CD4-positive, alpha-beta T cell treated with Interleukin-4 for 1 hour (primary cell): ENCODE measurements at regions not wholly inside any gene's neighbourhood (a gene's known extent, or its start where the extent isn't known, plus 50 kb on each side); places are given as distances from the start of the nearest gene placed in this dataset.
"Not testable (repeated sequence)": the region's sequence is repeated elsewhere in the genome, so short reads cannot be mapped to it uniquely, and the experiment has no call there.

Source experiments
- DNase-seq, 2 donors: peaks; one replicate each; pipeline ENCODE4 v3.0.0-alpha.2; 2020 to 2022

DNA sequence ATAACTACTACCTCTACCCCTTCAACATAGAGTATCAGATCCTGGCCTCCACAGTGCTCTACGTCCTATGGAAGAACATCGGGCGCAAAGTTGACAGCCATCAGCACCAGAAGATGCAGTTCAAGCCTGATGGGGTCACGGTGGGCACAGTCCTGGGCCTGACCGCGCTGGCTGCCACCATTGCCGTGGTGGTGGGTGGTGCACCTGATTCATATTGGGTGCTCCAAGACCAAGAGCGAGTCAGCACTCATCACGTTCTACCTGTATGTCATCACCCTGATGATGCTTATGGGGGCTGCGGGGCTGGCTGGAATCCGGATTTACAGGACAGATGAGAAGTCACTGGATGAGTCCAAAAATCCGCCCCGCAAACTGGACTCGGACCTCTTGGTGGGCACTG lies 846.4 kb downstream of the RPIA start:
- not testable (repeated sequence) for DNase-seq

- not testable (repeated sequence) for DNase-seq
Measured at GRCh38 chr2:89544110-89544509, 852.6 kb downstream of the RPIA start.

DNA sequence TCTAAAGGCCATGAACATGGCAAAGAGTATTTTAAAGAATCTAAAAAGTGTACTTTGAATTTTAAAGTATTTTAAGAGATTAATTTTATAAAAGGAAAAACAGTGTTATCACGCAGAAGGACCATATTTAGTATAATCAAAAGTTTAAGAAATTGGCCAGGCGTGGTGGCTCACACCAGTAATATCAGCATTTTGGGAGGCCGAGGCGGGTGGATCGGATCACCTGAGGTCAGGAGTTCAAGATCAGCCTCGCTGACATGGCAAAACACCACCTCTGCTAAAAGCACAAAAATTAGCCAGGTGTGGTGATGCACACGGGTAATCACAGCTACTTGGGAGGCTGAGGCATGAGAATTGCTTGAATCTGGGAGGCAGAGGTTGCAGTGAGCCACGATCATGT lies 887.7 kb downstream of the RPIA start:
- not testable (repeated sequence) for DNase-seq

DNA sequence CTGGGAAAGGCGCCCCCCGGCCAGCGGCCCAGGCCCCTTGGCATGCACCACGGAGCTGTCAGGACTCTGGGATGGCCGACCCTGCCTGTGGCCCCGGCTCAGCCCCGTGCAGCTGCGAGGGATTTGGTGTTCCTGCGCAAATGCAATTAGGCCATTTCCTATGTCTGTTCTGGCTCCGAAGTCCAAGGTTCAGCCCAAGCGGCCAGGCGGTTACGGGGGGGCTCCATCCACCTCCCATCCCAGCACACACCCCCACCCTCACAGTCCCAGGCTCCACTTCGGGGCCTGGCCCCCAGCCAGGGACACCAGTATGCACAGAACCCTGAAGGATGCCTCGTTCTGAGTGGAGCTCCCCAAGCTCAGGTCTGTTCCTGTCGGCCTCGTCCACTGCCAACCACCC lies 891.3 kb downstream of the RPIA start:
- not testable (repeated sequence) for DNase-seq

GRCh38 chr2:89584046-89584445 lies 892.6 kb downstream of the RPIA start:
- not testable (repeated sequence) for DNase-seq

GRCh38 chr2:89584868-89585557 lies 893.5 kb downstream of the RPIA start:
- DNase-seq = not testable (repeated sequence)

GRCh38 chr2:89585558-89585920 lies 894.1 kb downstream of the RPIA start:
- DNase-seq = peak; percentile 7 to 23

GRCh38 chr2:89599843-89600242 lies 908.4 kb downstream of the RPIA start:
- DNase-seq = not testable (repeated sequence)

DNA sequence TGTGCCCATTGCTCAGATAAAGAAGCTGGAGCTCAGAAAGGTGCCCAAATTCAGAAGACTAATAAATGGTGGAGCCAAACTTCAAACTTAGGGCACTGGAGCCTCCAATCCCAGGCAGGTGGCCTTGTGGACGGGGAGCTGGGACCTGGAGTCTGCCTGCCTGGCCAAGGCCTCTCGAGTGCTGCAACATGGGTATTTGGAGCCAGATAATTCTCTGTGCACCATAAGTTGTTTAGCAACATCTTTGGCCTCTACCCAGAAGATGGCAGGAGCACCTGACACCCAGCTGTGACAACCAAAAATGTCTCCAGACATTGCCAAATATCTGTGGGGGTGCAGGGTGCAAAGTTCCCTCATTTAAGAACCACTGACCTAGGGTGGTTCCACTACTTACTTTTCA lies 915.0 kb downstream of the RPIA start:
- DNase-seq = not testable (repeated sequence)

DNA sequence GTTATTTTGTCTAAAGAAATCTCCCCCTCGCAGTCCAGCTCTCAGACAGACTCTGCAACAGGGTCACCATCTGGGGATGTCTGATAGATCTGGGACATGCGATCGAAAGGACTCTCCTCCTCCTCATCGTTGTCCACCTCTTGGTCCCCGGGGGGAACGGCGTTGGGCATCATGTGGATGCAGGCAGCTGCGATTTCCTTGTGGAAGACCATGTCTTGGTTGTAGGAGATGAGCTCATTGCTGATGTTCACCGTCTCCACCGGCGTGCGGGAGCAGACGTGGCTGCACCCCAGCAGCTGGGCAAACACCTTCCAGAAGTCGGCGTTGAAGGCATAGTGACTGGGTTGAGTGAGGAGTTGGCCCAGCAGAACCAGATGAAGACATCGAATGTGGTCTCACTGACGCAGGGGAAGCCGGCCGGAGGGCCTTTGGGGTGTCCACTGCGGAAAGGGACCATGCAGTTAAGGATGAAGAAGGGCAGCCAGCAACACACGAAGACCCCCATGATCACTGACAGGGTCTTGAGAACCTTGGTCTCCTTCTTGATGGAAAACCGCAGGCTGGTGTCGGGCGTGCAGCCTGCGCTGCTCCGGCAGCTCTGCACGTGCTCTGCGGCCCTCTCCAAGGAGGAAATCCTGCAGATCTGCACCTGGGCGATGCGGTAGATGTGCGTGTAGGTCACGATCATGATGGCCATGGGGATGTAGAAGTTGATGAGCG lies 918.9 kb downstream of the RPIA start:
- DNase-seq = not testable (repeated sequence)

- not testable (repeated sequence) for DNase-seq
Measured at GRCh38 chr2:89610927-89611515, 919.5 kb downstream of the RPIA start.

DNA sequence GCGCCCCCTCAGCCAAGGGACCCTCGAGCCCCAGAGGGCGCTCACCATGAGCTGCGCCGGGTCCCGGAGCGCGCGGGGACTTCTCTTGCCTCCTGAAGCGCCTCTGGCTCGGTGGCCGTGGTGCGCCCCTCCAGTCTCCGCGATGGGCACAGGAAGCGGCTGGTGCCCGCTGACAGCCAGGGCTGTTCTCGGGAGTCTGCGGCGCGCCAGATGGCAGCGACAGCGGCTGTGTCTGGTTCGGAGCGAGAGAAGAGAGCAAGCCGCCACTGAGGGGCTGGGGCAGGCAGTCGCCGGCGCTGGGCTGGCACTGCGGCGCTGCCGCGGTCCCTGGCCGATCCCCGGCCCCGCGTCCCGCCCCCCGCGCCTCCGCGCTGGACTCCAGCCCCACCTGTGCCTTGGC lies 920.2 kb downstream of the RPIA start:
- not testable (repeated sequence) for DNase-seq

- not testable (repeated sequence) for DNase-seq
Measured at GRCh38 chr2:89649268-89649667, 957.8 kb downstream of the RPIA start.

- DNase-seq = not testable (repeated sequence)
Measured at GRCh38 chr2:89679254-89679653, 987.8 kb downstream of the RPIA start.
